Subcutaneous abdominal adipose tissue (tissue), 5 donors: ENCODE measurements at regions not wholly inside any gene's neighbourhood (a gene's known extent, or its start where the extent isn't known, plus 50 kb on each side); places are given as distances from the start of the nearest gene placed in this dataset.

Experiments used
- H3K27ac ChIP-seq: one replicate; pipeline ENCODE4 v1.7.0; 2013; ENCODE audit warnings: low read depth, mild to moderate bottlenecking, inconsistent platforms, low read length, moderate library complexity
- H3K27me3 ChIP-seq, 5 donors: one replicate each; pipeline ENCODE4 v1.7.0; 2013; ENCODE audit warnings: low read length in 5 of 5, inconsistent platforms in 1 of 5; ENCODE audit not compliant: control insufficient read depth in 5 of 5, insufficient read depth in 4 of 5
- H3K36me3 ChIP-seq, 5 donors: one replicate each; pipeline ENCODE4 v1.7.0; 2013; ENCODE audit warnings: low read length in 5 of 5; ENCODE audit not compliant: control insufficient read depth in 5 of 5, insufficient read depth in 5 of 5
- H3K4me1 ChIP-seq, 5 donors: one replicate each; pipeline ENCODE4 v1.7.0; 2013; ENCODE audit warnings: low read length in 5 of 5, mild to moderate bottlenecking in 3 of 5, moderate library complexity in 1 of 5; ENCODE audit not compliant: control insufficient read depth in 5 of 5, insufficient read depth in 5 of 5
- H3K4me3 ChIP-seq, 5 donors: one replicate each; pipeline ENCODE4 v1.7.0; 2013; ENCODE audit warnings: low read length in 5 of 5, low read depth in 1 of 5
- H3K9ac ChIP-seq, 5 donors: one replicate each; pipeline ENCODE4 v1.7.0; 2013; ENCODE audit warnings: low read length in 5 of 5, mild to moderate bottlenecking in 4 of 5, moderate library complexity in 3 of 5
- H3K9me3 ChIP-seq, 5 donors: one replicate each; pipeline ENCODE4 v1.7.0; 2013; ENCODE audit warnings: low read length in 5 of 5; ENCODE audit not compliant: control insufficient read depth in 5 of 5
- donor health status: healthy.
- donor health status: healthy.
- donor health status: healthy.
- donor health status: healthy.
- donor health status: healthy.

DNA sequence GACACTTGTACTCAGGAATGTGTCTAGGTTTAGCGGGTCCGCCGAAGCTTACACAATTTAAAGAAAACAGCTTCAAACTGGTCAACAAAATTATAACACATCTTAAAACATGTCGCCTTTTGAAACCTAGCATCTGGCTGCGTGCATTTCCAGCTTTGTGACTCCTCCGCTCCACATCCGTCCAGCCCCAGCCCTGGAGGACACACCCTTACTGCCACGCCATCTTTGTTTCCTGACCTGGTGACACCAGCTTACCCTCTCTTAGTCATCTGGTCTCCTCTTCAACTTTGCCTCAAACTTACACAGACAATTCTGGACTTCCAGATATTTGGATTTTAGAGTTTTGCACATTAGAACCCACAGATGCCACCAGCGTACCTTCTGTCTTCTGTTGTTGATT is 198.7 kb upstream of the VSTM2A start:
- no peaks in the 10 kb centered on the region for H3K27me3 ChIP-seq
- H3K36me3 ChIP-seq: no peaks in the 10 kb centered on the region
- H3K27ac ChIP-seq: no peak overlapping the region
- H3K4me1 ChIP-seq: no peaks in the 10 kb centered on the region
- no peak overlapping the region for H3K9ac ChIP-seq
- no peak overlapping the region for H3K4me3 ChIP-seq
- peaks cover 0 to 5% (median 0%) of the 10 kb centered on the region in 5 donors for H3K9me3 ChIP-seq

DNA sequence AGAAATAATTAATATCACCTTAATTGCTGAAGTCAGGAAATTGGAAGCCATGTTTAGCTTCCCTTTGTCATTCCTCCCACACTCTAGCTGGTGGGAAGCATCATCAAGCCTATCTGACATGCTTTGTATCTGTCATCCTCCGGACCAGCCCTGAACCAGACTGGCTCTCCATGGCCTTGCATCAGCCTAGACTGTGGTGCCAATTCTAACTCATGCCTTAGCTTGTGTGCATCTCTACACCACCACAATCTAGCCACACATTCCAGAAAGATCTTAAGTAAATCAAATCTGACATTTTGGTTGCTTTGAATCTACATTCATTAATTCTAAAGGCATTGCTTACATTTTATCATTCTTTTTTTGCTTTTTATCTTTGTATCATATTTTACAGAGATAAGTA is 196.4 kb upstream of the VSTM2A start:
- Histone ChIP-seq H3K9ac (no peak overlapping the region), H3K4me1 (no peaks in the 10 kb centered on the region), H3K4me3 (no peak overlapping the region), H3K9me3 (peaks cover 0 to 5% (median 0%) of the 10 kb centered on the region in 5 donors), H3K27ac (no peak overlapping the region), H3K27me3 (no peaks in the 10 kb centered on the region), H3K36me3 (no peaks in the 10 kb centered on the region)

DNA sequence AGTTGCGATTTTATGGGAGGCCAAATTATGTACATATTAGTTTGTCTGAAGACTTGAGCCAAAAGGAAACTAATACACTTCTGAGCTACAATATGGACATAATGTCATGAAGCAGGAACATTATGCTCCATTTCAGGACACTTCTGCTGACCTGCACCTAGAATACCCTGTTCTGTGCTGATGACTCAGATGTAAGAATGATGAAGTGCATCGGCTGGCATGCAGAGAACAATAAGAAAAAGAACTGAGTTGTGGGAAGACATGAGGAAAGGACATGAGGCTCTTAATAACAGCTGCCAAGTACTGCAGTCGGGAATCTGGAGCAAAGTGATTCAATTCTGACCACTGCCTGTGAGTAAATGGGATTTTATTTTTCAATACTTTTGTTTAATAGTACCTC is 192.9 kb upstream of the VSTM2A start:
- H3K27me3 ChIP-seq: no peaks in the 10 kb centered on the region
- H3K9me3 ChIP-seq: peaks cover 0 to 5% (median 3%) of the 10 kb centered on the region in 5 donors
- no peaks in the 10 kb centered on the region for H3K36me3 ChIP-seq
- H3K4me1 ChIP-seq: no peaks in the 10 kb centered on the region
- H3K9ac ChIP-seq: no peak overlapping the region
- H3K27ac ChIP-seq: no peak overlapping the region
- no peak overlapping the region for H3K4me3 ChIP-seq

DNA sequence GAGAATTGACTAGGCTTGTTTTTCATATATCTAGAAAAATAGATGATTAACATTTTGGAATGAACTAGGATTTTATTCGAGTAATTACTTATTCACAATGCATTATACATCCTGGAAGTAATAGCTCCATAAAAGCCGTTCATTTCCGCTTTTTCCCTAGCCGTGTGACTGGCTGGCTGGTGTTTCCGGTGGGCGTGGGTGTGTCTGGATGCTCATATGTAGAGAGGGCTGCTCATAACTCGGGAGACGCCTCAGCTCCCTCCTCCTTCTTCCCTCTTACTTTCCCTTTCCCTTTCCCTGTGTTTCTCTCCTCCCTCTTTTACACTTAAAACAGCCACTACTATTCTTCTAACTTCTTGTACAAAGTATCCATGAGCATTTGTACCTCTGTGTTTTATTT is 187.7 kb upstream of the VSTM2A start:
- peaks cover 0 to 6% (median 3%) of the 10 kb centered on the region in 5 donors for H3K9me3 ChIP-seq
- H3K4me1 ChIP-seq: no peaks in the 10 kb centered on the region
- H3K27me3 ChIP-seq: no peaks in the 10 kb centered on the region
- H3K36me3 ChIP-seq: no peaks in the 10 kb centered on the region
- H3K4me3 ChIP-seq: no peak overlapping the region
- H3K9ac ChIP-seq: no peak overlapping the region
- no peak overlapping the region for H3K27ac ChIP-seq

DNA sequence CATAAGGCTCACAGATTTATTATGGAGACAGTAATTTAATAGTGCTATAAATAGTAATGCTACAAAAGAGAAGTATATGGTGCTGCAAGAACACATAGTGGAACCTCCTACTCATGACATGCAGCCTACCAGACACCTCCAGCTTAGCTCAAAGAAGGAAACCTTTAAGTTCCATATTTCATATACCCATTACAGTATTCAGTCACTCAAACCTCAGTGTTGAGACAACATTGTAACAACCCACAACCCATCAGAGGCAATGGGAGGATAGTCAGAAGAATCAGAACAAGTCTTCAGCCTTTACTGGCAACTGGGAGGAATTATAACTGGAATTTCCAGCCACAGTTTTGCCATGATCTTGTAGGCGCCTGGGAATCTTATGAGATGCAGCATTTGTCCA is 186.3 kb upstream of the VSTM2A start:
- H3K4me3 ChIP-seq: no peak overlapping the region
- H3K9me3 ChIP-seq: peaks cover 0 to 6% (median 0%) of the 10 kb centered on the region in 5 donors
- H3K9ac ChIP-seq: no peak overlapping the region
- H3K36me3 ChIP-seq: no peaks in the 10 kb centered on the region
- H3K27ac ChIP-seq: no peak overlapping the region
- no peaks in the 10 kb centered on the region for H3K4me1 ChIP-seq
- H3K27me3 ChIP-seq: no peaks in the 10 kb centered on the region

DNA sequence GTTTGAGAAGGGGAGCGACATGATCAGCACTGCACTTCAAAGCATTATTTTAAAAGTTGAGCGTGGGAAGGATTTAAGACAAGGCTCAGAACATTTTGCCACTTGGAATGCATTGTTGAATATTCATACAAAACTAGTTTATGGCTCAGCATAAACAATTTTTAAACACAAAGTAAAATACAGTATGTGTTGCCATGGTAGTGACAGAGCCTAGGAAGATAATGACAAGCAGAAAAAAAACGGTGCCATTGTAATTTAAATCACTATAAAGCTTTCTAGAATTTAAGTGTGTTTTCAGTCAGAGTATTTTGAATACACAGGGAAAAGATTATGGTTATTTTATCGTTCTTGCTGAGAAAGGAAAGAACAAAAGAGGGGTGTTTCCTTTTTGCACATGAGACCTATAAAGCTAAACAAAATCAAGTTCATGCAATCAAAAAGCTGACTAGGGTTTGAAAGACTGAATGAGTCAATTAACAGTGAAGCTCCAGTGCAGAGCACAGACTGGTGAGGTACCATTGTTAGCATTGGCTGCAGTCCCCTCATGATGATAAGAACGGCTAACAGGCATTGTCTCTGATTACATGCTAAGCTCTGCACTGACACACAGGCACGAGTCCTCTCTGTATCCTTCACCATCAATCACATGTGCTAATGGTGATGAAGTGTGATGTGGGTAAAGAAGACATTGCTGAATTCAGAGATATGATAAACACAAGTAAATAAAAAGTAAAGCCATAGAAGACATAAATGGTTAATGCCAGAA is 181.9 kb upstream of the VSTM2A start:
- Histone ChIP-seq H3K9ac (no peak overlapping the region), H3K9me3 (peaks cover 0 to 11% (median 0%) of the 10 kb centered on the region in 5 donors), H3K27ac (no peak overlapping the region), H3K4me1 (no peaks in the 10 kb centered on the region), H3K27me3 (no peaks in the 10 kb centered on the region), H3K36me3 (no peaks in the 10 kb centered on the region), H3K4me3 (no peak overlapping the region)

DNA sequence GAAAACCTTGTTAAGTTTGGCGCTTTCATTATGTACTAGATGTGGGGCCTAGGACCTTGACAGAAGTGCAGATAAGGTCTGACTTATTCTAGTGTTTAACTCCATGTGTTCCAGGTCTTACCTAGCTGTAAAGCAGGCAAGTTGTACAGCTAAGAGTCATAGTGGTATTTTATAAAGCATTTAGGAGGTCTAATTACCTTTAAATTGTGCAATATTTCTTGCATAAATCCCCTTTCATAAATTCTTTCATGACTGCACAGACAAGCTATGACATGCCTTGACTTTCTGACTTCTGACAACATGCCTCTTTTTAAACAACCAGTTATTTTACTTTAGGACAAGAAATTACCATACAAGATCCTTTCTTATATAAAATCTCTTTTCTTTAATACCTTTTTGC is 151.6 kb upstream of the VSTM2A start:
- no peak overlapping the region for H3K9ac ChIP-seq
- H3K27ac ChIP-seq: no peak overlapping the region
- H3K27me3 ChIP-seq: no peaks in the 10 kb centered on the region
- no peaks in the 10 kb centered on the region for H3K36me3 ChIP-seq
- H3K4me1 ChIP-seq: no peaks in the 10 kb centered on the region
- no peaks in the 10 kb centered on the region for H3K9me3 ChIP-seq
- H3K4me3 ChIP-seq: no peak overlapping the region

DNA sequence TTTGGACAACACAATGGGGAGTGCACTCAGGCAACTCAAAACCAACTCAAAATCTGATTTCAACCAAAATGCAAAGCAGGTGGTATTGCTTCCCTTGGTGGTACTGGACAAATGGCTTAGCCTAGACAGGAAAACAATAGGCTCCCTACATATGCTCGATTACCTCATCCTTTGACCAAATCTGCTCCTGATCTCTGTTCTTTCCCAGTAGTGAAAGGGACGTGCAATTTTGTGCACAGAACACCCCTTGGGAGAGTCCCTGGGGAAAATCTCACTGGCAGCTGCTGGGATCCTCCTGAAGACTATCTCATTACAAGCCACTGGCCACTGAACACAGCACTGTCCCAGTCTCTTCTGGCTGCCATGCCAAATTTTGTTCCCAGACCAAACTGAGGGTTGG is 149.2 kb upstream of the VSTM2A start:
- H3K27ac ChIP-seq: no peak overlapping the region
- H3K27me3 ChIP-seq: no peaks in the 10 kb centered on the region
- no peaks in the 10 kb centered on the region for H3K4me1 ChIP-seq
- no peak overlapping the region for H3K4me3 ChIP-seq
- H3K9me3 ChIP-seq: no peaks in the 10 kb centered on the region
- no peaks in the 10 kb centered on the region for H3K36me3 ChIP-seq
- H3K9ac ChIP-seq: no peak overlapping the region

DNA sequence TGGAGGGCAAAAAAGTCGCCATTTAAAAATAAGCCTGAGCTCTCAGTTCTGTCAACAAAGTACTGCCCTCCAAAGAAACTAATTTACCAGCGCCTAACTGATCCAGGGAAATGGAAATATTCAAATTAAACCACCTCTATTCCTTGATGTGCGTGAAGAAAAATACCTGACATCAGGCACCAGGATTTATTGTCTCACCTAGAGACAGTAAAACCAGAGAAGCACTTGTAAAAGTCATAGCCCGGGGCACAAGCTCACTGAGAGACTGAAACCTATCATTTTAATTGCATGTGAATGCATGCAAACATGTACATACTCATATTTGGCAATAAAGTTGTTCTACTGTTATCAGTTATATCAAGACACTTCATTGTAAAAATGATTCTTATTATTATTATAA is 147.3 kb upstream of the VSTM2A start:
- Histone ChIP-seq H3K4me1 (no peaks in the 10 kb centered on the region), H3K9me3 (no peaks in the 10 kb centered on the region), H3K27ac (no peak overlapping the region), H3K9ac (no peak overlapping the region), H3K27me3 (no peaks in the 10 kb centered on the region), H3K4me3 (no peak overlapping the region), H3K36me3 (no peaks in the 10 kb centered on the region)

DNA sequence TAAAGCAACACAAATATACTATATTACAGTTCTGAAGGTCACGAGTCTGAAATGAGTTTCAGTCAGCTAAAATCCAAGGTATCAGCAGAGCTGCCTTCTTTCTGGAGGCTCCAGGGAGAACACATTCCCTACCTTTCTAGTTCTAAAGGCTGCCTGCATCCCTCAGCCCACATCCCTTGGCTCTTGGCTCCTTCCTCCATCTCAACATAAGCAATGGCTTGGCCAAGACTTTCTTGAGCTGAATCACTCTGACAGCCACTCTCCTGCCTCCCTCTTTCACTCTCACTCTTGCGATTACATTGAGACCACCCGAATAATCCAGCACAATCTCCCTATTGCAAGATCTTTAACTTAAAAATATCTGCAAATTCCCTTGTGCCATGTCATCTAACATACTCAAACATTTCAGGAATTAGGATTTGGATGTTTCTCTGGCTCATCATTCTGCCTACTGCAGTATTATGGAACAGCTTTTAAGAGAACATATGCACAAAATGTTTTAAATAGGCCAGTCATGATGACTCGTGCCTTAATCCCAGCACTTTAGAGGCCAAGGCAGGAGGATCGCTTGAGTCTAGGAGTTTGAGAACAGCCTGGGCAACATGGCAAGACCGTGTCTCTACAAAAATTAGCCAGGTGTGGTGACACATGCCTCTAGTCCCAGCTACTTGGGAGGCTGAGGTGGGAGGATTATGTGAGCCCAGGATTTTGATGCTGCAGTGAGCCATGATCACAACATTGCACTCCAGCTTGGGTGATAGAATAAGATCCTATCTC is 144.2 kb upstream of the VSTM2A start:
- Histone ChIP-seq H3K27ac (no peak overlapping the region), H3K4me3 (no peak overlapping the region), H3K4me1 (no peaks in the 10 kb centered on the region), H3K27me3 (no peaks in the 10 kb centered on the region), H3K36me3 (no peaks in the 10 kb centered on the region), H3K9ac (no peak overlapping the region), H3K9me3 (no peaks in the 10 kb centered on the region)
